GM20000 (cell line): ENCODE measurements at regions not wholly inside any gene's neighbourhood (a gene's known extent, or its start where the extent isn't known, plus 50 kb on each side); places are given as distances from the start of the nearest gene placed in this dataset.

Experiments
- DNase-seq: peaks from one replicate; pipeline ENCODE4 v3.0.0; 2012; ENCODE audit warnings: low spot score
- CTCF ChIP-seq: IDR thresholded peaks from 2 replicates; pipeline ENCODE4 v1.5.1; 2012; ENCODE audit warnings: mild to moderate bottlenecking, control low read depth; ENCODE audit errors: extremely low read depth, missing control alignments

- TF ChIP-seq CTCF = no peak
- DNase-seq = no peak
Measured at GRCh38 chr4:34731070-34731469, 1513.2 kb downstream of the ARAP2 start.

GRCh38 chr4:34732176-34732950, 1512.0 kb downstream of the ARAP2 start:
- no peak for DNase-seq
- no peak for TF ChIP-seq CTCF

- DNase-seq = no peak
- TF ChIP-seq CTCF = no peak
Measured at GRCh38 chr4:34733185-34733941, 1511.0 kb downstream of the ARAP2 start.

- no peak for DNase-seq
- TF ChIP-seq CTCF = no peak
Measured at GRCh38 chr4:34766935-34767334, 1477.4 kb downstream of the ARAP2 start.

GRCh38 chr4:34767407-34767806, 1476.9 kb downstream of the ARAP2 start:
- DNase-seq = no peak
- TF ChIP-seq CTCF = no peak

- no peak for TF ChIP-seq CTCF
- DNase-seq = no peak
Measured at GRCh38 chr4:34771632-34772031, 1472.7 kb downstream of the ARAP2 start.

- no peak for DNase-seq
- TF ChIP-seq CTCF = no peak
Measured at GRCh38 chr4:34790131-34790530, 1454.2 kb downstream of the ARAP2 start.
